WERI-Rb-1 (cell line): ENCODE measurements at regions not wholly inside any gene's neighbourhood (a gene's known extent, or its start where the extent isn't known, plus 50 kb on each side); places are given as distances from the start of the nearest gene placed in this dataset.

Source experiments
- DNase-seq: peaks from one replicate; pipeline ENCODE4 v3.0.0-alpha.2; 2020
- H3K27ac ChIP-seq: fragments of 250-450 bp; sonication (Bioruptor Pico); 2 replicates; pipeline ENCODE4 v1.5.1; 2020; ENCODE audit warnings: mild to moderate bottlenecking, moderate library complexity
- H3K27me3 ChIP-seq: fragments of 250-450 bp; sonication (Bioruptor Pico); 2 replicates; pipeline ENCODE4 v1.5.1; 2021; ENCODE audit warnings: mild to moderate bottlenecking, low read depth, moderate library complexity; ENCODE audit not compliant: insufficient read depth, severe bottlenecking
- H3K36me3 ChIP-seq: fragments of 250-450 bp; sonication (Bioruptor Pico); 2 replicates; pipeline ENCODE4 v1.5.1; 2020; ENCODE audit warnings: mild to moderate bottlenecking, moderate library complexity
- H3K4me3 ChIP-seq: 2 replicates; pipeline ENCODE4 v1.5.1; 2011; ENCODE audit warnings: low read depth, mild to moderate bottlenecking, control low read depth, low read length
- H3K9me3 ChIP-seq: fragments of 250-450 bp; sonication (Bioruptor Pico); 2 replicates; pipeline ENCODE4 v1.5.1; 2021; ENCODE audit warnings: mild to moderate bottlenecking, moderate library complexity; ENCODE audit not compliant: severe bottlenecking
- TF ChIP-seq, protein P1 (sequence below): IDR thresholded peaks from 2 replicates; pipeline ENCODE4 v1.5.1; 2011; ENCODE audit warnings: low read depth, mild to moderate bottlenecking, control low read depth, inconsistent platforms, low read length

DNA sequence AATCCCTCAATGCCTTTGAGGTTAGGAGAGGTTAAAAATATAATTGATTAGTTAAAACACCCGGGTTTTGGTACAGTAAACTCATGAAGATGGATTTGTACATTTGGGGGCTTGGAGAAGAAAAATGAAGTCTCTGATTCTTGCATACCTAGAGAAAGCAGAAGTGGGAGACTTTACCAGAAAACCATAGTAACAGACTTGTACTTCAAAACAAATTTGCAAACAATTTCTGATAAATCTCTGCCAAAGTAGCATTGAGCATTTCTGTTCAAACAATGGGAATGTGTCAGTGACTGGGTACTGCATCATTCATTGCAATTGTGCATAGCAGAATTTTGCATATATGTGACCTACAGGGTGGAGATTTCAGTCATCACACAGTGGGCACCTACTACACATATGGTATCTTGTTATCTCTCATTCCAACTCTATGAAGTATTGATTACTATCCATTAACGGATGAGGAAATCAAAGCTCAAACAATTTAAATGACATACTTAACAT is 256.9 kb downstream of the PLK2 start:
- DNase-seq, result no peak
- no peaks in the 10 kb centered on the region for H3K9me3 ChIP-seq
- TF ChIP-seq, protein P1, sequence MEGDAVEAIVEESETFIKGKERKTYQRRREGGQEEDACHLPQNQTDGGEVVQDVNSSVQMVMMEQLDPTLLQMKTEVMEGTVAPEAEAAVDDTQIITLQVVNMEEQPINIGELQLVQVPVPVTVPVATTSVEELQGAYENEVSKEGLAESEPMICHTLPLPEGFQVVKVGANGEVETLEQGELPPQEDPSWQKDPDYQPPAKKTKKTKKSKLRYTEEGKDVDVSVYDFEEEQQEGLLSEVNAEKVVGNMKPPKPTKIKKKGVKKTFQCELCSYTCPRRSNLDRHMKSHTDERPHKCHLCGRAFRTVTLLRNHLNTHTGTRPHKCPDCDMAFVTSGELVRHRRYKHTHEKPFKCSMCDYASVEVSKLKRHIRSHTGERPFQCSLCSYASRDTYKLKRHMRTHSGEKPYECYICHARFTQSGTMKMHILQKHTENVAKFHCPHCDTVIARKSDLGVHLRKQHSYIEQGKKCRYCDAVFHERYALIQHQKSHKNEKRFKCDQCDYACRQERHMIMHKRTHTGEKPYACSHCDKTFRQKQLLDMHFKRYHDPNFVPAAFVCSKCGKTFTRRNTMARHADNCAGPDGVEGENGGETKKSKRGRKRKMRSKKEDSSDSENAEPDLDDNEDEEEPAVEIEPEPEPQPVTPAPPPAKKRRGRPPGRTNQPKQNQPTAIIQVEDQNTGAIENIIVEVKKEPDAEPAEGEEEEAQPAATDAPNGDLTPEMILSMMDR, result no peak
- H3K27ac ChIP-seq, result no peak overlapping the region
- no peak overlapping the region for H3K4me3 ChIP-seq
- H3K36me3 ChIP-seq, result no peaks in the 10 kb centered on the region
- H3K27me3 ChIP-seq, result no peaks in the 10 kb centered on the region

DNA sequence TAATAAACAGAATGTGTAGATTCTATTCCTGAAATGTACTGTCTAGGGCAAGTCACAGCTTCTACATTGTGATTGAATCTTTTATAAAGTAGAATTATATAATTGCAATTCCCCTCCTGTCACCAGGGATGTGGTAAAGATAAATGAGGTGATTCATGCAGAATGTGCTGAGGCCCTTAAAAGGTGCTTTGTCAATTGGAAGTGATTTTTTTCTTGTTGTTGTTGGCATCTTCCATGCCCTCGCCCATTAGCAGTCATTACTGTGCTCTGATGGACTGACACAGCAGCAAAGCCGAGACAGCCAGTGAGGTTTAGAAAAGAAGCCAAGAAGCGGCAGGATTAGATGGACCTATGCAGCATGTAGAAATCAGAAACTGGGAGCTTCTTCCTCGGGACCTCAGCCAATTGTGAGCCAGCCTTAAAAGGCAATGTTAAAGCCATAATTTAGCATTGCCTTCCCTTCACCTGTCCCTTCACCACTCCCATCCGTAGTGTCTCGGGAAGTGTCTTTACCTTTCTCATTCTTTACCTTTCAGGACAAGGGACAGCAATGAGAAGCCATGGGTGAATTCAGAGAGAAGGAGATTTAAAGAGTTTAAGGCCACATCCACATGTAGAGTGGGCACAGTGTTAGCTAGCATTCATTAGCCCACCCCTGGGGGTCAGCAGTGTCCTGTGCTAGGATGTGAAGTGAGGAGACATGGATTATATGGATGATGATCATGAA is 257.8 kb downstream of the PLK2 start:
- H3K9me3 ChIP-seq, result no peaks in the 10 kb centered on the region
- H3K27ac ChIP-seq, result no peak overlapping the region
- no peaks in the 10 kb centered on the region for H3K36me3 ChIP-seq
- no peak for DNase-seq
- H3K4me3 ChIP-seq, result no peak overlapping the region
- H3K27me3 ChIP-seq, result no peaks in the 10 kb centered on the region
- TF ChIP-seq, protein P1, result no peak

DNA sequence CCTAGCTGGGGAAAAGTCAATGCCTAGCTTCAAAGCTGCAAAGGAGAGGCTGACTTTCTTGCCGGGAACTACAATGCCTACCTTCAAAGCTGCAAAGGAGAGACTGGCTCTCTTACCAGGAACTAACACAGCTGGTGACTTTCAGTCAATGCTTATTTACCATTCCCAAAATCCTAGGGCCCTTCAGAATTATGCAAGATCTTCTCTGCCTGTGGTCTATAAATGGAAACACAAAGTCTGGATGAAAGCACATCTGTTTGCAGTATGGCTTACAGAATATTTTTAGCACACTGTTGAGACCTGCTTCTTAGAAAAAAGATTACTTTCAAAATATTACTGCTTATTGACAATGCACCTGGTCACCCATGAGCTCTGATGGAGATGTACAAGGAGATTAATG is 259.4 kb downstream of the PLK2 start:
- DNase-seq, result no peak
- H3K4me3 ChIP-seq, result no peak overlapping the region
- H3K27ac ChIP-seq, result no peak overlapping the region
- H3K27me3 ChIP-seq, result no peaks in the 10 kb centered on the region
- TF ChIP-seq, protein P1, result no peak
- H3K36me3 ChIP-seq, result no peaks in the 10 kb centered on the region
- peaks cover 6% of the 10 kb centered on the region for H3K9me3 ChIP-seq

DNA sequence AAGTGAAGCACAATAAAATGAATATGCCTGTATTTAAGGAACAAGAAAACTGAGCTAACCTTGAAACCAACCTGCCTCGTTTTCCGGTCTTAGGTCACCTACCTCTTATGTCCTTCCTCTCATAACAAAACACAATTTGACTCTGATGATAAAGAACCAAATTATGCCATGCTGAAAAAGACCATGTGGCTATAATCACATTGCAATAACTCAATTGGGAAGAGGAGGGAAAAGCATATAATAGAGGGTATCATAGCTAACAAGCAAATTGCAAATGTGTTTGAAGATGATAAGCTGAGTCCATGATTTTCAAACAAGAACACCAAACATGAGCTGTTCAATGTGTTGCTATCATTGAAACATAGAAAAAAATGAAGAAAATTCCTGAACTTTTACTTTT is 260.8 kb downstream of the PLK2 start:
- Histone ChIP-seq H3K4me3 (no peak overlapping the region), H3K36me3 (no peaks in the 10 kb centered on the region), H3K27me3 (no peaks in the 10 kb centered on the region), H3K9me3 (peaks cover 6% of the 10 kb centered on the region), H3K27ac (no peak overlapping the region)
- no peak for DNase-seq
- TF ChIP-seq, protein P1, result no peak

DNA sequence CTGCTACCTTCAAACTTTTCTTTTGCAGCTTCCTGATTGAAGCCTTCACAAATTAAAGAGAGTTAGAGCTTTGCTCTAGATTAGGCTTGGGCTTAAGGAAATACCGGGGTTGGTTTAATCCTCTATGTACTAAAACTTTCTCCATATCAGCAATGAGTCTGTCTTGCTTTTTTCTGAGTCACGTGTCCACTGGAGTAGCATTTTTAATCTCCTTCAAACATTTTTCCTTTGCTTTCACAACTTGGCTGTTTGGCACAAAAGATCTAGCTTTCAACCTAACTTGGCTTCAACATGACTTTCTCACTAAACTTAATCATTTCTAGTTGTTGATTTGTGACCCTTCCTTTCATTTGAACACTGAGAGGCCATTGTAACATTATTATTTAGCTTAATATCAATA is 261.6 kb downstream of the PLK2 start:
- TF ChIP-seq, protein P1, result no peak

DNA sequence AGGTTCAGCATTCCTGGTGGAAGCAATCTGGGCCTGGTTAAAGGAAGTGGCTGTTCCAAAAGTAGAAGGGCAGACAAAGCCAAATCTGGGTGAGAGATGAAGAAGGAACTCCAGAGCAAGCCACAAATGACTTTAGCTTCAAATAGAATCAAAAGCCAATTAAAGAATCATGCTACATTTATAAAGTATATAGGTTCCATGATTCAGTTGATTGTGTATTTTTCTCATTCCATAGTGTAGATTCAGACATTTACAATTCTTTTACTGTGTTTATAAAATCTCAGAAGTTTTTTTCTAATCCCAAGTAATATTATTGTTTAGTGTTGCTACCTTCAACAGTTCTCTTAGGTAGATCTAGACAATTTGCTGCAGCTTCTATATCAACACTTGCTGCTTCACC is 262.0 kb downstream of the PLK2 start:
- DNase-seq, result no peak
- no peak overlapping the region for H3K27ac ChIP-seq
- H3K9me3 ChIP-seq, result peaks cover 6% of the 10 kb centered on the region
- TF ChIP-seq, protein P1, result no peak
- no peak overlapping the region for H3K4me3 ChIP-seq
- H3K36me3 ChIP-seq, result no peaks in the 10 kb centered on the region
- no peaks in the 10 kb centered on the region for H3K27me3 ChIP-seq

More for the DNA sequence above, 261.6 kb downstream of the PLK2 start:
- Histone ChIP-seq H3K27ac (no peak overlapping the region), H3K9me3 (peaks cover 6% of the 10 kb centered on the region), H3K4me3 (no peak overlapping the region), H3K27me3 (no peaks in the 10 kb centered on the region), H3K36me3 (no peaks in the 10 kb centered on the region)
- DNase-seq, result no peak
